AG04449 (cell line): ENCODE measurements at regions not wholly inside any gene's neighbourhood (a gene's known extent, or its start where the extent isn't known, plus 50 kb on each side); places are given as distances from the start of the nearest gene placed in this dataset.

Experiments used
- CTCF ChIA-PET: fragments of 350-600 bp; formaldehyde crosslinking; extraction: SDS; loops from one replicate; lab custom pipeline; 2021; ENCODE audit warnings: antibody characterized with exemption; lab: Yijun Ruan, JAX
- POLR2A ChIA-PET: fragments of 400-600, 350-600 bp; formaldehyde crosslinking; extraction: SDS; loops from one replicate; lab custom pipeline; 2020; ENCODE audit warnings: antibody characterized with exemption, inconsistent platforms; lab: Yijun Ruan, JAX
- DNase-seq: peaks from one replicate; pipeline ENCODE4 v3.0.0-alpha.2; 2010; ENCODE audit warnings: low read depth, low spot score
- H3K4me3 ChIP-seq: 2 replicates; pipeline ENCODE4 v1.5.1; 2011; ENCODE audit warnings: low read depth, mild to moderate bottlenecking, control low read depth, low read length
- CTCF ChIP-seq: IDR thresholded peaks from one replicate; pipeline ENCODE4 v1.5.1; 2011; ENCODE audit warnings: mild to moderate bottlenecking, moderate library complexity, low read length, control low read depth, inconsistent platforms; ENCODE audit not compliant: insufficient read depth; ENCODE audit errors: missing control alignments

DNA sequence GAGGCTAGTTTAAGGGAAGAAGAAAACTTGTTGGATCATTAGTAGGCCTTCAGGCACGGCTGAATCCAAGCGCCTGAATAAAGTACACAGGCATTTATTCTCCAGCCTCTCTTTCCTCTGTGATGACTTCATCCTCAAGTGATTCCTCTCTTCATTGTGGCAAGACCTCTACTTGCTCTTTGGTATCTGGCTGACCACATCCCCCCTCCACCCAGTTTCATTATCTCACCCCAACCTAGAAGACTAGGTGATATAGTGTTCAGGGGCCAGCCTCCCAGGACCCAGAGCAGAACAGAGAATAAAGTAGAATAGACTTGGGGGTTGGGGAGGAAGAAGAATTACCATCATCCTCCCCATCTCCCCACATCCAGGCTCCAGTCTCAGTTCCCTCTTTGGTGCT is 189.3 kb downstream of the MIAT start:
- no peak overlapping the region for H3K4me3 ChIP-seq
- ChIA-PET CTCF (no interaction called here), POLR2A (no interaction called here)
- no peak for DNase-seq
- no peak for TF ChIP-seq CTCF

DNA sequence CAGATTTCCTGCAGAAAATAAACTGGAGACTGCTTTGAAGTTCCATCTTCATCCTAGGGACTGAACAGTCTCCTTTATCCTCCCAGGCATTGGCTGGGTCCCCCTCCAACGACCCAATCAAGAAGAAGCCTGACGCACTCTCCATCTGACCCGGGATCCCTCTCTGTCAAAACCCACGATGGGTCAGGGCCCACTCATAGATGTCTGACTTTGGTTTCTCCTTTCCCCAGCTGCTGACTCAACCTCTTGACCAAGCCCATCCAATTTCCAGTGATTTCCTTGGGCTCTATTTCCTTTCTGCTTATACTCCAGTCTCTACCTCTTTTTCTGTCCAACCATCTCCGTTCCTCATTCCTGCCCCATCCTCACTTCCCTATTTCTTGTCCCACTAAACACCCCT is 189.7 kb downstream of the MIAT start:
- ChIA-PET CTCF (no interaction called here), POLR2A (no interaction called here)
- no peak for DNase-seq
- H3K4me3 ChIP-seq, result no peak overlapping the region
- no peak for TF ChIP-seq CTCF

- H3K4me3 ChIP-seq, result no peak overlapping the region
- no peak for DNase-seq
- ChIA-PET POLR2A (no interaction called here), CTCF (interaction anchor here (1.3 kb wide), 1 partner anchor 25 kb away, joined by 3 read pairs; no protein-coding TSS in a partner anchor)
- no peak for TF ChIP-seq CTCF
Observed at GRCh38 chr22:26847816-26848215, 190.4 kb downstream of the MIAT start.

DNA sequence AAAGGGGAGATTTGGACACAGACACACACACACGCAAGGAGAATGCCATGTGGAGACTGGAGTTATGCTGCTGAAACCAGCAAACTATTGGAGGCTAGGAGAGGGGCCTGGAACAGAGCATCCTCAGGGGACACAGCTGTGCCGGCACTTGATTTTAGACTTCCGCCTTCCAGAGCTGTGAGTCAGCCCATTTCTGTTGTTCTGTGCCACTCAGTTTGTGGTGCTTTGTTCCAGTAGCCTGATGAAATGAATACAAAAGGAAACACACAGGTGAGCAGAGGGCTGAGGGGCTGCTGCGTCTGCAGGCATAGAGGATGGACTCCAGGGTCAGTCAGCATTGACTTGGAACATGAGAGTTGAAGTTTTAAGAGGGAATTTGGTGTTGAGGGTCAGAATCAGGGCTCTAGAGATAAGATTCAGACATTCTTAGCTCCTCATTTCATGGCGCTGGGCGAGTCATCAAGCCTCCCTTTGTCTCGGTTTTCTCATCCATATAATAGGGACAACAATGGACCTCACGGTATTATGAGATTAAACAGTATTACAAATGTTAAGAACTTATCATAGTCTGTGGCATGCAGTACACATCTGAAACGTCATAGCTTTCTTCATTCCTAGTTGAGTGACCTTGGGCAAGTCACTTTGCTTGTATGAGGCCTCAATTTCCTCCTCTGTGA is 191.0 kb downstream of the MIAT start:
- TF ChIP-seq CTCF, result no peak
- DNase-seq, result no peak
- ChIA-PET POLR2A (no interaction called here), CTCF (interaction anchor here (0.8 to 1.3 kb wide), 2 partner anchors 8 to 26 kb away, joined by 3 read pairs; no protein-coding TSS in a partner anchor)
- no peak overlapping the region for H3K4me3 ChIP-seq

GRCh38 chr22:26849575-26849974 is 192.2 kb downstream of the MIAT start:
- H3K4me3 ChIP-seq, result no peak overlapping the region
- no peak for DNase-seq
- POLR2A ChIA-PET, result no interaction called here
- TF ChIP-seq CTCF, result no peak
- CTCF ChIA-PET, result no interaction called here

DNA sequence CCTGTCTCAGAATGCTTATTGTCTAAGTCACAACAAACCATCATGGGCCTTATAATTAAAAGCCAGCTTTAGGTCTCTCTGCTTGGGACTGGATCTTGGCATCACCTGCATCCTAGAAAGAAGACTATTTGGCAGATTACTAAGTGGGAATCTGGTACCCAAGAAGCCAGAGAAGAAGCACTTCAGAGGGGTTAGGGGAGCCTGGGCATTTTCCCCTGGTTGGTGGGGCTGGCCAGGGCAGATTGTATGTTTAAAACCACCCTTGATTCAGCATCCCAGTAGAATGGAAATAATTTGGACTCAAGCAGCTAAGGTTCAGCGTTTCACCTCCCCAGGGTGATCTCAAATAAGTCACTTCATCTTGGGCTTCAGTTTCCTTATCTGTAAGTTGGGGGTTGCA is 193.7 kb downstream of the MIAT start:
- CTCF ChIA-PET, result no interaction called here

More for the DNA sequence above, 193.7 kb downstream of the MIAT start:
- no peak for DNase-seq
- no peak for TF ChIP-seq CTCF
- POLR2A ChIA-PET, result no interaction called here
- no peak overlapping the region for H3K4me3 ChIP-seq
